ENCODE measurements at regions not wholly inside any gene's neighbourhood (a gene's known extent, or its start where the extent isn't known, plus 50 kb on each side); places are given as distances from the start of the nearest gene placed in this dataset.
A peak's percentile ranks its signal among the peaks of the same experiment; 100 is the strongest.

GRCh38 chr6:44059359-44060346 is 67.6 kb downstream of the MRPL14 start (continued):
- TF ChIP-seq ZBTB43 (CRISPR knock-in tag; IDR thresholded peaks at IDR 0.05) (peak; percentile 70; the same call in 1 of the 2 replicates), DEAF1 (CRISPR knock-in tag; IDR thresholded peaks at IDR 0.05) (no peak), ZNF280A (IDR thresholded peaks at IDR 0.05; ENCODE audit: low read depth, partially characterized antibody) (peak; percentile 88), CBX3 (IDR thresholded peaks at IDR 0.05; ENCODE audit: borderline replicate concordance in 1 of 2, low read length in 2 of 2) (peak; percentile 76 to 99), PTBP1 (IDR thresholded peaks at IDR 0.05; ENCODE audit: low read depth, low read length) (0 out of 2 replicates have a peak, but pooled peaks have one; percentile 10), ZNF79 (CRISPR knock-in tag; IDR thresholded peaks at IDR 0.05; ENCODE audit: low read depth) (0 out of 2 replicates have a peak, but pooled peaks have one; percentile 15), MBD1 (CRISPR knock-in tag; IDR thresholded peaks at IDR 0.05) (no peak), PATZ1 (CRISPR knock-in tag; IDR thresholded peaks at IDR 0.05; ENCODE audit: borderline replicate concordance) (no peak), NR2F6 (CRISPR knock-in tag; IDR thresholded peaks at IDR 0.05) (peak; percentile 52; the same call in 1 of the 2 replicates), TRIM24 (IDR thresholded peaks at IDR 0.05) (peak; percentile 78 to 89), HLTF (IDR thresholded peaks at IDR 0.05) (peak; percentile 92), TRIM28 (IDR thresholded peaks at IDR 0.05) (peak; percentile 97), TAF7 (tag; IDR thresholded peaks at IDR 0.05) (no peak), ZBTB34 (CRISPR knock-in tag; IDR thresholded peaks at IDR 0.05) (no peak)
- TF ChIP-seq, protein P1, sequence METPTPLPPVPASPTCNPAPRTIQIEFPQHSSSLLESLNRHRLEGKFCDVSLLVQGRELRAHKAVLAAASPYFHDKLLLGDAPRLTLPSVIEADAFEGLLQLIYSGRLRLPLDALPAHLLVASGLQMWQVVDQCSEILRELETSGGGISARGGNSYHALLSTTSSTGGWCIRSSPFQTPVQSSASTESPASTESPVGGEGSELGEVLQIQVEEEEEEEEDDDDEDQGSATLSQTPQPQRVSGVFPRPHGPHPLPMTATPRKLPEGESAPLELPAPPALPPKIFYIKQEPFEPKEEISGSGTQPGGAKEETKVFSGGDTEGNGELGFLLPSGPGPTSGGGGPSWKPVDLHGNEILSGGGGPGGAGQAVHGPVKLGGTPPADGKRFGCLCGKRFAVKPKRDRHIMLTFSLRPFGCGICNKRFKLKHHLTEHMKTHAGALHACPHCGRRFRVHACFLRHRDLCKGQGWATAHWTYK (CRISPR knock-in tag; IDR thresholded peaks at IDR 0.05): no peak

Measured in K562 (cell line).